GM13976 (cell line): ENCODE measurements at regions not wholly inside any gene's neighbourhood (a gene's known extent, or its start where the extent isn't known, plus 50 kb on each side); places are given as distances from the start of the nearest gene placed in this dataset.

Experiments
- DNase-seq: peaks from one replicate; pipeline ENCODE4 v3.0.0; 2012; ENCODE audit warnings: low spot score
- in situ Hi-C: fragments of 300-500 bp; cut with MboI; formaldehyde crosslinking; loops from one replicate; pipeline ENCODE4 v1.12.0; 2022; ENCODE audit warnings: low sequenced_read_pairs, mixed read lengths, inconsistent platforms; ENCODE audit not compliant: unreplicated experiment
- TF ChIP-seq, protein P1 (sequence below): IDR thresholded peaks from 2 replicates; pipeline ENCODE4 v1.5.1; 2012; ENCODE audit warnings: borderline replicate concordance, mild to moderate bottlenecking; ENCODE audit not compliant: insufficient read depth; ENCODE audit errors: extremely low read depth, missing control alignments, control extremely low read depth

DNA sequence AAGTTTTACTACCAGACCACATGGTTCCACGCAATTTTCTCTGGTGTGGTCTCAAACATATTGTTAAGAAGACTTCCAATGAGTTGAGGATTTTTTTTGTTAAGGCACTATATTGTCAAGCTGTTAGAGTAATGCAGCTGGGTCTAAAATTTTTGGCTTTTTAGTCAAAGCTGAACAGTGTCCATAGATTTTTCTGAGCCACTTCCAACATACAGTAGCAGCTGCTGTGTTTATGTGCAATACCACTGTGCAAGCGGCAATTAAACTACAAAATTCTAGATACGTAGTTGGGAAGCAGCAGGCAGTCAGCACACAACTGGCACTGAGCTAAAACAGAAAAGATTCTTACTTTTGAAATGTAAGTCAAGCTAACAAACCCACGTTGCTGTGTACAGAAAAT, 1551.1 kb upstream of the AGA start:
- TF ChIP-seq, protein P1, sequence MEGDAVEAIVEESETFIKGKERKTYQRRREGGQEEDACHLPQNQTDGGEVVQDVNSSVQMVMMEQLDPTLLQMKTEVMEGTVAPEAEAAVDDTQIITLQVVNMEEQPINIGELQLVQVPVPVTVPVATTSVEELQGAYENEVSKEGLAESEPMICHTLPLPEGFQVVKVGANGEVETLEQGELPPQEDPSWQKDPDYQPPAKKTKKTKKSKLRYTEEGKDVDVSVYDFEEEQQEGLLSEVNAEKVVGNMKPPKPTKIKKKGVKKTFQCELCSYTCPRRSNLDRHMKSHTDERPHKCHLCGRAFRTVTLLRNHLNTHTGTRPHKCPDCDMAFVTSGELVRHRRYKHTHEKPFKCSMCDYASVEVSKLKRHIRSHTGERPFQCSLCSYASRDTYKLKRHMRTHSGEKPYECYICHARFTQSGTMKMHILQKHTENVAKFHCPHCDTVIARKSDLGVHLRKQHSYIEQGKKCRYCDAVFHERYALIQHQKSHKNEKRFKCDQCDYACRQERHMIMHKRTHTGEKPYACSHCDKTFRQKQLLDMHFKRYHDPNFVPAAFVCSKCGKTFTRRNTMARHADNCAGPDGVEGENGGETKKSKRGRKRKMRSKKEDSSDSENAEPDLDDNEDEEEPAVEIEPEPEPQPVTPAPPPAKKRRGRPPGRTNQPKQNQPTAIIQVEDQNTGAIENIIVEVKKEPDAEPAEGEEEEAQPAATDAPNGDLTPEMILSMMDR = no peak
- no peak for DNase-seq
- in situ Hi-C loops = no loop called here

DNA sequence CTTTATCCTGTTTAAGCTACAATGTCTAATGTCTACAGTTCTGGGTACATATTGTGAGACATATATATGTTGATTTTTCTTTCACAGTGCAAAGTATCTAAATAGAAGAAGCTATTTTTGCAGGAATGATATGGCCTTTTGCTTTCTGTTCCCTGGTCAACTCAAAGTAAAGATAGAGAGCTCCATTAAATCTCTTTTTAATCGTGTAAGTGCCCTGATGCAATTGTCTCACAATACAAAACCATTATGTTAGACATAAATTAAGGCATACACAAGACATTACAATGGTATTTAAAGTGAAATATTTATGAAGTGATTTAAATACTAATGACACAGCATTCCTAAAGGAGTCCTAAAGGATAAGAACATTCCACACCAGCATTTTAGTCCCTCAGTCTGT, 1559.7 kb upstream of the AGA start:
- in situ Hi-C loops = no loop called here
- TF ChIP-seq, protein P1 = no peak

DNA sequence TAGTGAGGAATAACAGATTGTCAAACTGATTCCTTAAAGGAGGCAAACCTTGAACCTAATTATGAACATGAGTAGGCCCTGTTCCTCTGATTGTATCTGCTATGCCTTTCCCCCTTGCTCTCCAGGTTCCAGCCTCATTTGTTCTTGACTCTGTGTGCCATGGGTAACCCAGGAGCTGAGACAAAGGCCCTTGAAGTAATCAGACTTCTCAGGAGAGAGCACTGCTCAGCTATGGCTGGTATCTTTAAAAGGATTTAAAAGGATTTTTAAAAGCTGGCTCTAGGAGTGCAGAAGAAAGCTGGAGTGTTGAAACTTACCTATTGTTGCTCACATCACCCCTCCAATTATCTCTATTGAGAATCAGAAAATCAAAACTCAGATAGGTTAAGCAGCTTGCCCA, 1565.5 kb upstream of the AGA start:
- no peak for DNase-seq
- TF ChIP-seq, protein P1 = no peak
- in situ Hi-C loops = no loop called here

More for the DNA sequence above, 1559.7 kb upstream of the AGA start:
- DNase-seq = no peak

DNA sequence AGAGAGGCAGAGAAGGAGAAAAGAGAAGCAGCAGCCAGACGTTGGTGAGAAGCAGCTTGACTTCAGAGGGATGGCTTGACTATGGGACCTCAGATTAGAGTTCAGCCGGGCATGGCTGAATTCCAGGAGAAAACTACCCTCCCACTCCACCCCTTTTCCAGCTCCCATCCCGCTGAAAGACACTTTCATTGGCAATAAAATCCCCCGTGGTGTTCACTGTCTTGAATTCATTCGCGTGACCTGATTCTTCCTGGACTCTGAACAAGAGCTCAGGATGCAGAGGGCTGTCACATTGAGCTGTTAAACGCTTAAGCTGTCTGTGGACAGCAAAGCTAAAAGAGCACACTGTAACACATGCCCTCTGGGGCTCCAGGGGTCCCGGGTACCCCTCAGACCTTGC, 1575.3 kb upstream of the AGA start:
- no peak for DNase-seq
- TF ChIP-seq, protein P1 = no peak
- in situ Hi-C loops = no loop called here

DNA sequence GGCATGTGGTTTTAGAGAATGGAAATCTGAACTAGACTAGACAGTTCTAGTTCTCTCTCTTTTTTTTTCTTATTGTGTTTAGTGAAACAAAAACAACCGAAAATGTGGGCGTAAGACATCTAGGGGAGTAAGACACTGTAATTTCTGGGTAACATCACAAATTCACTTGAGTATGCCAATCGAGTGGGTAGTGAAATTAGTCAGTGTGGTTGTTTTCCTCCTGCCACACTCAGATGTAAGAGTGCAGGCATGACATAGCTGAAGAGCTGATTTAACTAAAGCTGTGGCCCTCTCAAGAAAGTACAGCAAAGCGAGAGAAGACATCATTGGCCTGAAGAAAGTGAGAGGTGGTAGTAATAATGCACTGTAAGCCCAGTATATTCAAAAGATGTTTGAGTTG, 1585.3 kb upstream of the AGA start:
- in situ Hi-C loops = no loop called here
- TF ChIP-seq, protein P1 = no peak
- no peak for DNase-seq

DNA sequence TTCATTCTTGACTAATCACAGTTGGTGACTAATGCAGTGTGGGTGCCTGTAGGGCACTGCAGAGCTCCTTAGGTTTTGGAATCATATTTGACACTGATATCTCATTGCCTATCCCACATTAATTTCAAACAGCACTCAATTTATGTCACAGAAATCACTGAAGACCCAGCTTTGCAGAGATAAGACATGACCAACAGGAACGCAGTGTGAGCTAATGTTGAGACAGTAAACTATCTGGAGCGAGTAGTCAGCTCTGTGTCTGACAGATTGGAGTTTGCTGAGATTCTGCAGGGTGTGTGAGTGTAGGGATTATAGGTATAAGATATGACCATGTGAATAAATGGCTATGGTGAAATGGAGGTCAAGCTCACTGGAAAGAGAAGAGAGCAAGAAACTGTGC, 1586.1 kb upstream of the AGA start:
- in situ Hi-C loops = no loop called here
- DNase-seq = no peak
- TF ChIP-seq, protein P1 = no peak

DNA sequence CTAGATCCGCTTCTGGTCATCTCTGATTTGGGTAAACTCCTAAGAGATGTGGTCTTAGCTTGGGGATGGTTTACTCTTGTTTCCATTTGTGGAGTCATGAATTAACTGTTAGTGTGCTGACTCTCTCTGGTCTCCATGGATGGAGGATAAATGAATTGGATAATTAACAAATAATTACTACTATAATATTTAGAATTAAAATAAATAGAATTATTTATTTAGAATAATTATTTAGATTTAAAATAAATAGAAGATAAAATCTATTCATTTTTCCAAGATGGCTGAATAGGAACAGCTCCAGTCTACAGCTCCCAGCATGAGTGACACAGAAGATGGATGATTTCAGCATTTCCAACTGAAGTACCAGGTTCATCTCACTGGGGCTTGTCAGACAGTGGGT, 1587.4 kb upstream of the AGA start:
- DNase-seq = no peak
- TF ChIP-seq, protein P1 = no peak
- in situ Hi-C loops = no loop called here
